Gastroesophageal sphincter (tissue), 4 donors: ENCODE measurements at regions not wholly inside any gene's neighbourhood (a gene's known extent, or its start where the extent isn't known, plus 50 kb on each side); places are given as distances from the start of the nearest gene placed in this dataset.

Experiments used
- ATAC-seq: fragments of 150-250 bp; one replicate; pipeline ENCODE4 v1.9.1; 2016; ENCODE audit warnings: mild to moderate bottlenecking, moderate library complexity
- H3K27ac ChIP-seq, 4 donors: fragments of 200-600 bp; sonication (generic) in 3 of 4; 1 replicate in 3 of 4; 2 replicates in 1 of 4; pipeline ENCODE4 v1.5.1; 2016 to 2019
- H3K27me3 ChIP-seq: fragments of 200-600 bp; sonication (generic); one replicate; pipeline ENCODE4 v1.5.1; 2019
- H3K36me3 ChIP-seq, 2 donors: fragments of 200-600 bp; sonication (generic); one replicate each; pipeline ENCODE4 v1.5.1; 2019; ENCODE audit warnings: control low read depth in 1 of 2
- H3K4me1 ChIP-seq, 3 donors: fragments of 200-600 bp; sonication (generic); 1 replicate in 2 of 3; 2 replicates in 1 of 3; pipeline ENCODE4 v1.5.1; 2016 to 2019; ENCODE audit warnings: control low read depth in 2 of 3
- H3K4me3 ChIP-seq, 2 donors: fragments of 200-600 bp; sonication (generic); one replicate each; pipeline ENCODE4 v1.5.1; 2019; ENCODE audit warnings: mild to moderate bottlenecking in 1 of 2, moderate library complexity in 1 of 2
- H3K9me3 ChIP-seq, 3 donors: fragments of 200-600 bp; sonication (generic); one replicate each; pipeline ENCODE4 v1.5.1; 2017 to 2019; ENCODE audit warnings: control low read depth in 2 of 3
- EP300 ChIP-seq: sonication (generic); formaldehyde crosslinking; IDR thresholded peaks from one replicate; pipeline ENCODE4 v1.6.1; 2017; ENCODE audit warnings: antibody characterized with exemption, mild to moderate bottlenecking
- POLR2A ChIP-seq, 2 donors: fragments of 450-650 bp; IDR thresholded peaks; one replicate each; pipeline ENCODE4 v1.6.1; 2017; ENCODE audit warnings: antibody characterized with exemption in 2 of 2, mild to moderate bottlenecking in 2 of 2, moderate library complexity in 1 of 2
- POLR2AphosphoS5 ChIP-seq: sonication (generic); formaldehyde crosslinking; IDR thresholded peaks from one replicate; pipeline ENCODE4 v1.6.1; 2017; ENCODE audit warnings: antibody characterized with exemption
- WGBS, 2 donors: methylation state at CpG; one replicate each; pipeline ENCODE4 v1.1.5; 2018; ENCODE audit warnings: low coverage in 1 of 2; 5-methylcytosine and 5-hydroxymethylcytosine counted together
- TF ChIP-seq, protein P1 (sequence below), 4 experiments: fragments of 200-600 bp in 2 of 4; fragments of 450-650 bp in 2 of 4; sonication (generic) in 1 of 4; IDR thresholded peaks; one replicate each; pipeline ENCODE4 v1.5.1; 2017 to 2019; ENCODE audit warnings: antibody characterized with exemption in 4 of 4, mild to moderate bottlenecking in 2 of 4, moderate library complexity in 2 of 4

DNA sequence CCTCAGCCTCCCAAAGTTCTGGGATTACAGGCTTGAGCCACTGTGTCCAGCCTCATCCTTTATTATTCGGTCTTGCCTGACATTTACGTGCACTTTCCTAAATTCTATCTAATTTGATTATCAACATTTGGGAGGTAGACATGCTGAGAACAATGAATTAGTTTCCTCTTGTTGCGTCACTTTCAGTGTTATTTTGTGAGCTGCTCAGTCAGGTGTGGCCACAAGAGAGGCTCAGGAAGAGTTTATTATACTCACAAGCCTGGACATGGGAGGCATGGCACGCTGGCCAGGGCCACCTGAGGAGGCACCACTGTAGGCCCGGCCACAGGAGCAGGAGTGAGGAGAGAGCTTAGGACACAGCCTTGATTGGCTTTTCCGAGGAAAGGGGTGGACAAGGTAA is 59.7 kb upstream of the RBFOX2 start:
- 86 to 94% methylated on average over 4 to 6 of the region's 6 CpGs for WGBS, 2 donors
- TF ChIP-seq, protein P1, sequence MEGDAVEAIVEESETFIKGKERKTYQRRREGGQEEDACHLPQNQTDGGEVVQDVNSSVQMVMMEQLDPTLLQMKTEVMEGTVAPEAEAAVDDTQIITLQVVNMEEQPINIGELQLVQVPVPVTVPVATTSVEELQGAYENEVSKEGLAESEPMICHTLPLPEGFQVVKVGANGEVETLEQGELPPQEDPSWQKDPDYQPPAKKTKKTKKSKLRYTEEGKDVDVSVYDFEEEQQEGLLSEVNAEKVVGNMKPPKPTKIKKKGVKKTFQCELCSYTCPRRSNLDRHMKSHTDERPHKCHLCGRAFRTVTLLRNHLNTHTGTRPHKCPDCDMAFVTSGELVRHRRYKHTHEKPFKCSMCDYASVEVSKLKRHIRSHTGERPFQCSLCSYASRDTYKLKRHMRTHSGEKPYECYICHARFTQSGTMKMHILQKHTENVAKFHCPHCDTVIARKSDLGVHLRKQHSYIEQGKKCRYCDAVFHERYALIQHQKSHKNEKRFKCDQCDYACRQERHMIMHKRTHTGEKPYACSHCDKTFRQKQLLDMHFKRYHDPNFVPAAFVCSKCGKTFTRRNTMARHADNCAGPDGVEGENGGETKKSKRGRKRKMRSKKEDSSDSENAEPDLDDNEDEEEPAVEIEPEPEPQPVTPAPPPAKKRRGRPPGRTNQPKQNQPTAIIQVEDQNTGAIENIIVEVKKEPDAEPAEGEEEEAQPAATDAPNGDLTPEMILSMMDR (IDR thresholded peaks at IDR 0.05): no peak
- TF ChIP-seq EP300 (no peak), POLR2A (IDR thresholded peaks at IDR 0.05) (no peak), POLR2AphosphoS5 (no peak)
- Histone ChIP-seq H3K4me3 (no peak overlapping the region), H3K27me3 (no peaks in the 10 kb centered on the region), H3K36me3 (no peaks in the 10 kb centered on the region), H3K9me3 (no peaks in the 10 kb centered on the region), H3K4me1 (no peaks in the 10 kb centered on the region), H3K27ac (no peak overlapping the region)
- no peak for ATAC-seq

DNA sequence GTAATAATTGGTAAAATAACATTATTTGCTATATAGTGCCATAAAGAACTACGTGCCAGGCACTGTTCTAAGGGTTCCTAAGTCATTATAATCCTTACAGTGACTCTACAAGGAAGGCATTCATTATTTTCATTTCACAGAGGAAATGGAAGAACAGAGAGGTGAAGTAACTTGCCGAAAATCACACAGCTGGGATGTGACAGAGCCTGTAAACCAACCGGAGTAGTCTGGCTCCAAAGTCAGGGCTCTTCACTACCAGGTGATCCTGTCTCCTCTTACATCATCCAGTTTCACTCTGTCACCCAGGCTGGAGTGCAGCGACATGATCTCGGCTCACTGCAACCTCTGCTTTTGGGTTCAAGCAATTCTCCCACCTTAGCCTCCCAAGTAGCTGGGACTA is 59.2 kb upstream of the RBFOX2 start:
- ATAC-seq: no peak
- Histone ChIP-seq H3K36me3 (no peaks in the 10 kb centered on the region), H3K9me3 (no peaks in the 10 kb centered on the region), H3K4me1 (no peaks in the 10 kb centered on the region), H3K27ac (no peak overlapping the region), H3K27me3 (no peaks in the 10 kb centered on the region), H3K4me3 (no peak overlapping the region)
- no peak for TF ChIP-seq POLR2A (IDR thresholded peaks at IDR 0.05)
- TF ChIP-seq, protein P1 (IDR thresholded peaks at IDR 0.05): no peak
- TF ChIP-seq POLR2AphosphoS5: no peak
- WGBS, 2 donors: 86 to 100% methylated on average over 2 to 5 of the region's 5 CpGs

DNA sequence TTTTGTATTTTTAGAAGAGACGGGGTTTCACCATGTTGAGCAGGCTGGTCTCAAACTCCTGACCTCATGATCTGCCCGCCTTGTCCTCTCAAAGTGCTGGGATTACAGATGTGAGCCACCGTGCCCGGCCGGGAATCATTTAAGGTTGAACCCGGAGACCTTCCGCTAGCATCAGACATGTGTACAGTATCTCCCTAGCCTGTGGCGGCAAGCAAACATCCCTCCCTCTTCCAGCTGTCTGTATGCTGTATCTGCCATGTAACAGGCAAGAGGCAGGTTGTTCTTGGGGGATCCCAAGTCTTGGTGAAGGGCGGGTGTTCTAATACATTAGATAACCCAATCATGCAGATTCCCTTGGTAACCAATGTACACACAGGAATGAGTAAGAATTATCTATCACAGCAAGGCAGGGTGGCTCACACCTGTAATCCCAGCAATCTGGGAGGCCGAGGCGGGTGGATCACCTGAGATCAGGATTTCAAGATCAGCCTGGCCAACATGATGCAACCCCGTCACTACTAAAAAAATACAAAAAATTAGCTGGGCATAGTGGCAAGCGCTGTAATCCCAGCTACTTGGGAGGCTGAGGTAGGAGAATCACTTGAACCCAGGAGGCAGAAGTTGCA is 58.1 kb upstream of the RBFOX2 start:
- Histone ChIP-seq H3K27me3 (no peaks in the 10 kb centered on the region), H3K36me3 (no peaks in the 10 kb centered on the region), H3K4me1 (no peaks in the 10 kb centered on the region), H3K4me3 (no peak overlapping the region), H3K27ac (no peak overlapping the region), H3K9me3 (no peaks in the 10 kb centered on the region)
- WGBS, 2 donors: 87% methylated on average over 7 of the region's 13 CpGs; no CpG with 5 or more reads in 1 of the 2 donors
- ATAC-seq: no peak
- TF ChIP-seq EP300 (no peak), POLR2AphosphoS5 (no peak), POLR2A (IDR thresholded peaks at IDR 0.05) (no peak)
- TF ChIP-seq, protein P1 (IDR thresholded peaks at IDR 0.05): no peak

DNA sequence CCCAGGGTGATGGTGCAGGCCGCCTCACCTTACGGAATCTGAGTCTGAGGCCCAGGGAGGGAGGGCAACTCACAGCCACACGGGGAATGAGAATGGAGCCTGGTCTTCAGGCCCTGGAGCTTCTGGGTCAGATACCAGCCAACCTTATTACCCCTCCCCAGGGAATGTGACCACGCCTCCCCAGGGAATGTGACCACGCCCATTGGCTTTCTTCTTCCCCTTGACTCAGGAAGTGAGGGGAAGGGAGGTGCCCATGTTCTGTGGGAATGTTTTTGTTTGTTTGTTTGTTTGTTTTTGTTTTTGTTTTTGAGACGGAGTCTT is 57.5 kb upstream of the RBFOX2 start:
- Histone ChIP-seq H3K27me3 (no peaks in the 10 kb centered on the region), H3K4me3 (no peak overlapping the region), H3K36me3 (no peaks in the 10 kb centered on the region), H3K9me3 (no peaks in the 10 kb centered on the region), H3K4me1 (no peaks in the 10 kb centered on the region), H3K27ac (no peak overlapping the region)
- 60% methylated on average over 1 of the region's 6 CpGs; no CpG with 5 or more reads in 1 of the 2 donors for WGBS, 2 donors
- no peak for TF ChIP-seq POLR2AphosphoS5
- no peak for TF ChIP-seq POLR2A (IDR thresholded peaks at IDR 0.05)
- TF ChIP-seq, protein P1 (IDR thresholded peaks at IDR 0.05): no peak
- no peak for TF ChIP-seq EP300
- no peak for ATAC-seq

DNA sequence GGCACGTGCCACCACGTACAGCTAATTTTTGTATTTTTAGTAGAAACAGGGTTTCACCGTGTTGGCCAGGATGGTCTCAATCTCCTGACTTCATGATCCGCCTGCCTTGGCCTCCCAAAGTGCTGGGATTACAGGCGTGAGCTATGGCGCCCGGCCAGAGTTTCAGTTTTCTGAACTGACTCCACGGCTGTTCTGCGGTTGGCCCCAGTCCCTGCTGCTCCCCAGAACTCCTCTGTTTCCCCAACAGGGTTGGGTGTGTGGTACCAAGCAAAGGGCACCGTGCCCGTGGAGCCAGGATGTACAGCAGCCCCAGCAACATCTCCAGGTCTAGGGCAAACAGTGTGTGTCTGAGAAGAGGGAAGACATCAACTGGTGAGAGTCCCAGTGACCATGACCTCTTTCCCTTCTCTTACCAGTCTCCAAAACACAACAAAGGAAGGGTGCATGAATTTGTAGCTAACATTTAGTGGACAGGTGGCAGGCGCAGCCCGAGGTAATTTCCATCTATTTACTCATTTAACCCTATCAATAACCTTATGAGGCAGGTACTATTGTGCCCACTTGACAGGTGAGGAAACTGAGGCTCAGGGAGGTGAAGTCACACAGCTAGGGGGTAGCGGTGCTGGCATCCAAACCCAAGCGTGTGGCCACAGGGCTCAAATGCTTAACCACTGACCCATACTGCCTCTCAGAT is 57.0 kb upstream of the RBFOX2 start:
- Histone ChIP-seq H3K4me3 (no peak overlapping the region), H3K27ac (no peak overlapping the region), H3K4me1 (no peaks in the 10 kb centered on the region), H3K36me3 (no peaks in the 10 kb centered on the region), H3K9me3 (no peaks in the 10 kb centered on the region), H3K27me3 (no peaks in the 10 kb centered on the region)
- 86 to 100% methylated on average over 1 to 9 of the region's 15 CpGs for WGBS, 2 donors
- ATAC-seq: no peak
- TF ChIP-seq, protein P1 (IDR thresholded peaks at IDR 0.05): no peak
- TF ChIP-seq POLR2AphosphoS5 (no peak), EP300 (no peak), POLR2A (IDR thresholded peaks at IDR 0.05) (no peak)
